Chondrocyte (in vitro differentiated cells): ENCODE measurements at regions not wholly inside any gene's neighbourhood (a gene's known extent, or its start where the extent isn't known, plus 50 kb on each side); places are given as distances from the start of the nearest gene placed in this dataset.

ENCODE experiments used
- DNase-seq: peaks from one replicate; pipeline ENCODE4 v3.0.0; 2021; ENCODE audit warnings: mixed read lengths, low spot score
- H3K27ac Mint-ChIP-seq: one replicate; pipeline ENCODE4 v1.8.0; 2021; ENCODE audit warnings: mild to moderate bottlenecking, moderate library complexity, mixed read lengths; ENCODE audit not compliant: unreplicated experiment
- H3K27me3 Mint-ChIP-seq: 2 replicates; pipeline ENCODE4 v1.8.0; 2021; ENCODE audit warnings: low read depth, mixed read lengths
- H3K36me3 Mint-ChIP-seq: 2 replicates; pipeline ENCODE4 v1.8.0; 2021; ENCODE audit warnings: low read depth, mixed read lengths
- H3K4me1 Mint-ChIP-seq: 2 replicates; pipeline ENCODE4 v1.8.0; 2021; ENCODE audit warnings: low read depth, mild to moderate bottlenecking, mixed read lengths
- H3K4me3 Mint-ChIP-seq: one replicate; pipeline ENCODE4 v1.8.0; 2021; ENCODE audit warnings: mild to moderate bottlenecking, moderate library complexity, mixed read lengths; ENCODE audit not compliant: unreplicated experiment
- H3K9me3 Mint-ChIP-seq: 2 replicates; pipeline ENCODE4 v1.8.0; 2021; ENCODE audit warnings: low read depth, mixed read lengths
- TF ChIP-seq, protein P1 (sequence below): fragments of 200-600 bp; sonication (generic); IDR thresholded peaks from 2 replicates; pipeline ENCODE4 v1.5.0; 2021; ENCODE audit warnings: antibody characterized with exemption, mild to moderate bottlenecking, moderate library complexity

DNA sequence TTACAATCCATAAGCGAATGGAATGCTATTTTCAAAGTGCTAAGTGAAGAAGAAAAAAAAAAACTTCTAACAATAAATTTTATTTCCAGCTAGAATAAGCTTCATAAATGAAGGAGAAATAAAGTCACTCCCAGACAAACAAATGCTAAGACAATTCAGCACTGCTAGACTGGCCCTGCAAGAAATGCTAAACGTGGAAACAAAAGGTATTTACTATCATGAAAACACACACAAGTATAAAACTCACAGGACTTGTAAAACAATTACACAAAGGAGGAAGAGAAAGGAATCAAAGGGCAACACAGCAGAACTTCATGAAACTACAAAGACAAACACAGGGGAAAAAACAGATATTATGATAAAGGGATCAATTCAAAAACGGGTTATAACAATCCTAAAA lies 85.8 kb upstream of the NELL2 start:
- Mint-ChIP-seq H3K4me3 (no peak overlapping the region), H3K36me3 (peaks cover 7% of the 10 kb centered on the region), H3K9me3 (peaks cover 16% of the 10 kb centered on the region), H3K4me1 (no peaks in the 10 kb centered on the region), H3K27me3 (peaks cover 14% of the 10 kb centered on the region), H3K27ac (no peak overlapping the region)
- DNase-seq: no peak
- TF ChIP-seq, protein P1, sequence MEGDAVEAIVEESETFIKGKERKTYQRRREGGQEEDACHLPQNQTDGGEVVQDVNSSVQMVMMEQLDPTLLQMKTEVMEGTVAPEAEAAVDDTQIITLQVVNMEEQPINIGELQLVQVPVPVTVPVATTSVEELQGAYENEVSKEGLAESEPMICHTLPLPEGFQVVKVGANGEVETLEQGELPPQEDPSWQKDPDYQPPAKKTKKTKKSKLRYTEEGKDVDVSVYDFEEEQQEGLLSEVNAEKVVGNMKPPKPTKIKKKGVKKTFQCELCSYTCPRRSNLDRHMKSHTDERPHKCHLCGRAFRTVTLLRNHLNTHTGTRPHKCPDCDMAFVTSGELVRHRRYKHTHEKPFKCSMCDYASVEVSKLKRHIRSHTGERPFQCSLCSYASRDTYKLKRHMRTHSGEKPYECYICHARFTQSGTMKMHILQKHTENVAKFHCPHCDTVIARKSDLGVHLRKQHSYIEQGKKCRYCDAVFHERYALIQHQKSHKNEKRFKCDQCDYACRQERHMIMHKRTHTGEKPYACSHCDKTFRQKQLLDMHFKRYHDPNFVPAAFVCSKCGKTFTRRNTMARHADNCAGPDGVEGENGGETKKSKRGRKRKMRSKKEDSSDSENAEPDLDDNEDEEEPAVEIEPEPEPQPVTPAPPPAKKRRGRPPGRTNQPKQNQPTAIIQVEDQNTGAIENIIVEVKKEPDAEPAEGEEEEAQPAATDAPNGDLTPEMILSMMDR: no peak

DNA sequence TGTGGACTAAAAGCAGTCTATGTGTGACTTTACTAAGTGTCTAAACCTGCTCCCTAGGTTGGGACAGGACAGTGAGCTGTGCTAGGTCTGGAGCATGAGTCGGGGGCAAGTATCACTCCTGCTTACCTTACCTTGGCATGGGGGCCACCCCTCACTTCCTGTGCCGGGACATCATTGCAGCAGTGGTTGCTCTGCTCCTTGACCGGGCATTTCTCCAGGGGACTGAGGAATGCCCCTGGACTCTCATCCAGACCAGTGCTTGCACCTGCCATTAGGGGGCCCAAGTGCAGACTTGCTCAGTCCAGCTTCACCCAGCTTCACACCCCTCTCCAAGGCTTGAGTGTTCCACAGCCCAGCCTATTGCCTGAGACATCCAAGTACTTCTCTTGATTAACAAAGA lies 84.7 kb upstream of the NELL2 start:
- Mint-ChIP-seq H3K27ac (no peak overlapping the region), H3K36me3 (peaks cover 2% of the 10 kb centered on the region), H3K27me3 (peaks cover 10% of the 10 kb centered on the region), H3K4me3 (no peak overlapping the region), H3K4me1 (no peaks in the 10 kb centered on the region), H3K9me3 (peaks cover 7% of the 10 kb centered on the region)
- TF ChIP-seq, protein P1: no peak
- no peak for DNase-seq

- H3K27me3 Mint-ChIP-seq: peaks cover 10% of the 10 kb centered on the region
- H3K36me3 Mint-ChIP-seq: no peaks in the 10 kb centered on the region
- H3K27ac Mint-ChIP-seq: no peak overlapping the region
- DNase-seq: no peak
- H3K4me1 Mint-ChIP-seq: no peaks in the 10 kb centered on the region
- no peak overlapping the region for H3K4me3 Mint-ChIP-seq
- peaks cover 4% of the 10 kb centered on the region for H3K9me3 Mint-ChIP-seq
- TF ChIP-seq, protein P1: no peak
Observed at GRCh38 chr12:44960423-44960822, 84.3 kb upstream of the NELL2 start.

DNA sequence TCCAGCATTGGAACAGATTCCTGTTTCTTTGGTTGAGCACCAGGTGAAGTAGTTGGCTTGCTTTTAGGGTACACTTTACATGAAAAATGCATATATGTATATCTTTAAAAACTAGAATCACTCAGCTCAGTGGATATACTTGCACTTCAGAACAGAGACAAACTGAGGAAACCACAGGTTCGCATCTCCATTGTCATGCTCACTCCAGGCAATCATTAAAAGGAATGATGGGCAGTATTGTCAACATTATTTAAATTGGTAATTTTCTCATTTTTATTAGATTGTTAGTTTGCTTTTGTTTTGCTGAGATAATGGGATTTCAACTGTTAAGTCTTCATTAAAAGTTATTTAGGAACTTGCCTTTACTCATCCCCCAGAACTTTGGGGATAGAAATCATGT lies 71.0 kb upstream of the NELL2 start:
- peaks cover 4% of the 10 kb centered on the region for H3K4me1 Mint-ChIP-seq
- H3K27me3 Mint-ChIP-seq: peaks cover 17% of the 10 kb centered on the region
- no peak overlapping the region for H3K4me3 Mint-ChIP-seq
- no peak overlapping the region for H3K27ac Mint-ChIP-seq
- no peak for DNase-seq
- H3K9me3 Mint-ChIP-seq: no peaks in the 10 kb centered on the region
- TF ChIP-seq, protein P1: no peak
- no peaks in the 10 kb centered on the region for H3K36me3 Mint-ChIP-seq

GRCh38 chr12:44942714-44943113 lies 66.6 kb upstream of the NELL2 start:
- no peak overlapping the region for H3K4me3 Mint-ChIP-seq
- H3K27me3 Mint-ChIP-seq: peaks cover 20% of the 10 kb centered on the region
- no peaks in the 10 kb centered on the region for H3K4me1 Mint-ChIP-seq
- TF ChIP-seq, protein P1: no peak
- H3K9me3 Mint-ChIP-seq: peaks cover 4% of the 10 kb centered on the region
- no peak overlapping the region for H3K27ac Mint-ChIP-seq
- no peaks in the 10 kb centered on the region for H3K36me3 Mint-ChIP-seq
- DNase-seq: no peak
